Parathyroid adenoma (tissue), 2 donors: ENCODE measurements at regions not wholly inside any gene's neighbourhood (a gene's known extent, or its start where the extent isn't known, plus 50 kb on each side); places are given as distances from the start of the nearest gene placed in this dataset.

Experiments used
- H2AFZ ChIP-seq: fragments of 300-600 bp; sonication (generic); one replicate; pipeline ENCODE4 v1.7.0; 2017; ENCODE audit warnings: antibody characterized with exemption, mild to moderate bottlenecking
- H3K27ac ChIP-seq: fragments of 300-600 bp; sonication (generic); one replicate; pipeline ENCODE4 v1.7.0; 2017
- H3K27me3 ChIP-seq: fragments of 300-600 bp; sonication (generic); one replicate; pipeline ENCODE4 v1.7.0; 2017; ENCODE audit warnings: low read length; ENCODE audit not compliant: control insufficient read depth, insufficient read depth
- H3K36me3 ChIP-seq: fragments of 300-600 bp; sonication (generic); one replicate; pipeline ENCODE4 v1.7.0; 2017; ENCODE audit warnings: low read length; ENCODE audit not compliant: control insufficient read depth, insufficient read depth
- H3K4me1 ChIP-seq: fragments of 300-600 bp; sonication (generic); one replicate; pipeline ENCODE4 v1.7.0; 2017; ENCODE audit warnings: control low read depth
- H3K4me2 ChIP-seq: fragments of 300-600 bp; sonication (generic); one replicate; pipeline ENCODE4 v1.7.0; 2017; ENCODE audit warnings: low read length
- H3K4me3 ChIP-seq: fragments of 300-600 bp; sonication (generic); one replicate; pipeline ENCODE4 v1.7.0; 2017; ENCODE audit warnings: low read depth, low read length
- H3K79me2 ChIP-seq: fragments of 300-600 bp; sonication (generic); one replicate; pipeline ENCODE4 v1.7.0; 2017; ENCODE audit warnings: control low read depth
- H3K9ac ChIP-seq: fragments of 300-600 bp; sonication (generic); one replicate; pipeline ENCODE4 v1.7.0; 2017; ENCODE audit warnings: mild to moderate bottlenecking
- H3K9me3 ChIP-seq: fragments of 300-600 bp; sonication (generic); one replicate; pipeline ENCODE4 v1.7.0; 2017; ENCODE audit warnings: low read length; ENCODE audit not compliant: control insufficient read depth
- CTCF ChIP-seq: fragments of 300-600 bp; sonication (generic); IDR thresholded peaks from one replicate; pipeline ENCODE4 v1.7.0; 2017; ENCODE audit warnings: antibody characterized with exemption, mild to moderate bottlenecking
- donor health status: primary hyperparathyroidism.

DNA sequence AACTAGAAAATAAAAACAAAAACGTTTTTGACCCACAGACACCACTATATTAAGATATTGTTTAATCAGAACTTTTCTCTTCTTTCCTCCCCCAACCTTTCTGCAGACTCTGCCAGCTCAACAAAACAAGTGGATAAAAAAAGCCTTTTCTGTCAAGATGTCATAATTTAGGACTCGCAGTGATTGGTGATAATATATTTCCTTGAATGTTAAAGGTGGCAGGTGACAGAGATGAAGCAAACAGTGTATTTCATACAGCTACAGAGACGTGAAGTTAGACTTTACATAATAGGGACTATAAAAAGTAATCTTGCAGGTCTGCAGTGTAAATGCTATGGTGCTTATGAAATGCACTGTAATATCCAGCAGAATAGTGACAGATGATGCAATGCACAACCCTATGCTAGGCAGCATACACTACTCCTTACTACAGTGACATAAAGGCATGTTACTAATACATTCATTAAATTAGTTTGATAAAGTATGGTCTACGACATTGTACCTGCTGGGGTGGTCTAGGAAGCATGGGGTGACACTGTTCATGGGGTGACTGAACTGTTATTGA lies 326.7 kb upstream of the GRAMD2B start:
- H3K9ac ChIP-seq = no peak overlapping the region
- H3K4me1 ChIP-seq = no peaks in the 10 kb centered on the region

GRCh38 chr5:126097876-126098275 lies 325.3 kb upstream of the GRAMD2B start:
- no peak overlapping the region for H3K9ac ChIP-seq
- H3K4me1 ChIP-seq = no peaks in the 10 kb centered on the region
- no peak overlapping the region for H3K27ac ChIP-seq
- H3K79me2 ChIP-seq = no peaks in the 10 kb centered on the region
- no peaks in the 10 kb centered on the region for H3K36me3 ChIP-seq
- no peaks in the 10 kb centered on the region for H3K27me3 ChIP-seq
- TF ChIP-seq CTCF = no peak
- H3K4me2 ChIP-seq = no peak overlapping the region
- H2AFZ ChIP-seq = no peak overlapping the region
- no peaks in the 10 kb centered on the region for H3K9me3 ChIP-seq
- no peak overlapping the region for H3K4me3 ChIP-seq

More for the DNA sequence above, 326.7 kb upstream of the GRAMD2B start:
- Histone ChIP-seq H2AFZ (no peak overlapping the region), H3K79me2 (no peaks in the 10 kb centered on the region), H3K27me3 (no peaks in the 10 kb centered on the region), H3K9me3 (no peaks in the 10 kb centered on the region), H3K36me3 (no peaks in the 10 kb centered on the region), H3K27ac (no peak overlapping the region), H3K4me2 (no peak overlapping the region), H3K4me3 (no peak overlapping the region)
- no peak for TF ChIP-seq CTCF

- Histone ChIP-seq H3K9ac (no peak overlapping the region), H3K79me2 (no peaks in the 10 kb centered on the region), H3K27ac (no peak overlapping the region), H3K4me3 (no peak overlapping the region), H3K9me3 (no peaks in the 10 kb centered on the region), H3K4me2 (no peak overlapping the region), H3K36me3 (no peaks in the 10 kb centered on the region), H3K27me3 (no peaks in the 10 kb centered on the region), H3K4me1 (no peaks in the 10 kb centered on the region), H2AFZ (no peak overlapping the region)
- no peak for TF ChIP-seq CTCF
Measured at GRCh38 chr5:126098330-126099017, 324.7 kb upstream of the GRAMD2B start.

GRCh38 chr5:126099077-126099476 lies 324.1 kb upstream of the GRAMD2B start:
- H2AFZ ChIP-seq = no peak overlapping the region

More at GRCh38 chr5:126099077-126099476, 324.1 kb upstream of the GRAMD2B start:
- H3K4me3 ChIP-seq = no peak overlapping the region
- no peaks in the 10 kb centered on the region for H3K9me3 ChIP-seq
- H3K27ac ChIP-seq = no peak overlapping the region
- no peak for TF ChIP-seq CTCF
- no peaks in the 10 kb centered on the region for H3K4me1 ChIP-seq
- H3K9ac ChIP-seq = no peak overlapping the region
- H3K79me2 ChIP-seq = no peaks in the 10 kb centered on the region
- no peaks in the 10 kb centered on the region for H3K27me3 ChIP-seq
- H3K36me3 ChIP-seq = no peaks in the 10 kb centered on the region
- no peak overlapping the region for H3K4me2 ChIP-seq
